Activated CD4-positive, alpha-beta T cell treated with anti-CD3 and anti-CD28 coated beads, Interleukin-2, amount 50 U/mL, for 48 hours (primary cell): ENCODE measurements at regions not wholly inside any gene's neighbourhood (a gene's known extent, or its start where the extent isn't known, plus 50 kb on each side); places are given as distances from the start of the nearest gene placed in this dataset.

ENCODE experiments used
- DNase-seq, 2 experiments: peaks; one replicate each; pipeline ENCODE4 v3.0.0-alpha.2; 2020

- DNase-seq: no peak
Observed at GRCh38 chr6:102474041-102474807, 1080.7 kb downstream of the GRIK2 start.

GRCh38 chr6:102458990-102459389 lies 1065.5 kb downstream of the GRIK2 start:
- no peak for DNase-seq

DNA sequence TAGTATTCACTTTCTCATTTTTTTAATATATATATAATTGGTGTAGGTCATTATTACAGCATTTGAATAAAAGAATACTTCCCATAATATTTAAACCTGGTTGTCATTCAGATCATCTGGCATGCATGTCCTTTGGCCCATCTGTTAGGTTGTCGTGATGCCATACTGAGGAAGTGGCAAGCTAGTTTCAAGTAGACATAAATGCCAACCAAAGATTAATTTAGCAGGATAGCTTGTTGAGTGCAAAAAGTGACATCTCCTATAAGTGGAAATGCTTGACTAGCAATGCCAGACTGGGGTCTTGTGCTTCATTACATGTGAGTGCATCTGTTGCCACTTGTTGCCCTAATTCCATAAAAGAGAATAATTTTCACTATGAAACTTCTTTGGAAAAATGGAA lies 1044.7 kb downstream of the GRIK2 start:
- no peak for DNase-seq

DNA sequence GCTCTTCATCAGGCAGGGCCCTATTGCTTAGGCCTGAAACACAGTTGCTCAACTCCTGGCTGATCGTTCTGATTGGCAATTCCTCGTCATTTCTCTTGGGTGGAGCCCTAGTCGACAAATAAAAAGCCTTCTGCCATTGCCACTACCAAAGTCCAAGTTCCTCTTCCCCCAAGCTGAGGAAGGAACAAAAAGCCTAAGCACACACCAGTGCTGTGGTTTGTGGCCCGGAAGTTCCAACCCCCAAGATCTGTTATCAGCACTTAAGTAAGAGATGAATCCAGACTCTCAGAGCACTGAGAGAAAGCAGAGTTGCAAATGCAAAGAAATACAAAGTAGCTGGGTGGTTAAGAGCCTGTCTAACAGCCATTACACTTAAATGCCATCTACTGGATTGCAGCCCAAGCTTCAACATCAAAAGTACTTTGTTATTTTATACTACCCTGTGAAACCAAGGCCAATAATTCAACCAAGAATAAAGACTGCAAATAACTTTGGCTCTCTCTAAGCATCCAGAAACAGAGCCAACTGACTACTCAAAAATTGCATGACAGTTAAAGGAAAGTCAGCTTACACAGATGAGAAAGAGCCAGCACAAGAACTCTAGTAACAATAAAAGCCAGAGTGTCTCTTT lies 1024.0 kb downstream of the GRIK2 start:
- DNase-seq: no peak

DNA sequence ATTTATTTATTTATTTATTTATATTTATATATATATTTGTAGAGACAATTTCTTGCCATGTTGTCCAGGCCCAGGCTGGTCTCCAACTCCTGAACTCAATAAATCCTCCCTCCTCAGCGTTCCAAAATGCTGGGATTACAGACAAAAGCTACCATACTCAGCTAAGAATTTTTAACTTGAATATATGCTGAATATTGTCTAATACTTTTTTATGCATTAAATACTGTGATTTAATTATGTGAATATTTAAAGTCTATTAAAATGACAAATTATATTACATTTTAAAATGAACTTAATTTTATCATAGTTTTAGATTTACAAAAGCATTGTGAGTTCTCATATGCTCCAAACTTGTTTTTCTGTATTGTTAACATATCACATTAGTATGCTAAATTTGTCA lies 1022.4 kb downstream of the GRIK2 start:
- DNase-seq: no peak

GRCh38 chr6:102411796-102412195 lies 1018.3 kb downstream of the GRIK2 start:
- no peak for DNase-seq

GRCh38 chr6:102407886-102408741 lies 1014.6 kb downstream of the GRIK2 start:
- DNase-seq: no peak

DNA sequence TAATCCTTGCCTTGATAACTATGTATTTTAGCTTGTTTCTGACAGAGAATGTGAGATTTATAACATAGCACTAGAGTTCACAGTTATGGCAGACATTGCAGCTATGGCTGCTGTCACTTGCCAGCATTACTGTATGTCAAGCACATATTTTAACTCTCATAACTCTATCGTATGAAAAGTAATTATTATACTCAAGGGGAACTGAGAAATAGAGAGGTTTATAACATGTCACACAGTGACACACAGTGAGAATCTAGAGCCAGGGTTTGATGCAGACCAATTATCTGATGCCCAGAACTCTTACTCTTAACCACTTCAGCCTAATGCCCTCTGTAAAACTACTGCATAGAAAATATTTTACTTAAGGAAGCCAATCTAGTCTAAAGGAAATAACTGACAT lies 1012.4 kb downstream of the GRIK2 start:
- DNase-seq: no peak

- DNase-seq: no peak
Observed at GRCh38 chr6:102402635-102403329, 1009.3 kb downstream of the GRIK2 start.

DNA sequence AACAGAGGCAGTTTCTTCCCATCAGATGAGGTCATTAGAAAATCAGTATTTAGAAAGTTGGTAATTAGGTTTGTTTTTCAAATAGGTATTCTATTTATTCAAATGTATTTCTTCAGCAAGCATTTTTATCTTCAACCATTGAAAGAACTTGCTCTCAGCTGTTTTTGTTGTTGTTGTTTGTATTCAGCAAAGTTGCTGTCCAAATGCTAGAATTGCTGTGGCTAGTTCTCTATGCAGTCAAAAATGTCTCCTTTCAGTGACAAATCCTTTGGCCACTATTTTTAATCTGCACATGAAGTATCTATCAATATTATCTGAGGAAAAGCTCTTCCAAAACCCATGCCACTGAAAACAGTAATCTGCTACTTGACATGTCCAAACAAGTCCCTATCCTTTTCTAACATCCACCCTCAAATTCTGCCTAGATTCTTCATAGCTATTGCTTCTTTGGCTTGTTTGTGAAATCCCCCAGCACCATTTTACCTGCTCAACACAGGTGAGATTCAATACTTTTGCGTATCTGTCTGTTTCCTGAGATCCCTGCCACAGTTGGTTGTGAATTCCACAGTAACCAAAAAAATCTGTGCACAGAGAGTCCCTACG lies 1005.4 kb downstream of the GRIK2 start:
- DNase-seq: no peak

GRCh38 chr6:102390541-102390940 lies 997.0 kb downstream of the GRIK2 start:
- DNase-seq: no peak

GRCh38 chr6:102389994-102390393 lies 996.5 kb downstream of the GRIK2 start:
- DNase-seq: no peak

GRCh38 chr6:102387326-102388033 lies 994.0 kb downstream of the GRIK2 start:
- DNase-seq: no peak

- no peak for DNase-seq
Observed at GRCh38 chr6:102381203-102381602, 987.7 kb downstream of the GRIK2 start.

DNA sequence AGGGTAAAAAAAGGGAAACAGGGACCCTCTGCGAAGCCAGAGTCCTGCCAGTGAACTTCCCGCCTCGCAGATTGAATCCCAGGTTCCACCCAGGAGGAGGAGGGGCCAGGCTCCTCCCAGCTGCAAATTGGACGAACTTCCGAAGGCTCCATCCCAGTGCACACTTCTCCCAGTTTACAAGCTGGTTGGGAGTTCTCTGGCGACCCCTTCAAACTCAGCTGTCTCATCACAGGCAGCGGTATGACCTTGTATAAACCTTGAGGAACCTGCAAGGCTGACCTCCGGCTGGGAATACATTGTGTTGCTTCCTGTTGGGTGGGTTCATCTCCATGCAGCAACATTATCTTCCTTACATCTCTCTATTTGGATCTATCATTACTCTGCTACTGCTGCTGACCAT lies 962.7 kb downstream of the GRIK2 start:
- no peak for DNase-seq

GRCh38 chr6:102355578-102355977 lies 962.1 kb downstream of the GRIK2 start:
- DNase-seq: no peak

- DNase-seq: no peak
Observed at GRCh38 chr6:102352552-102352951, 959.0 kb downstream of the GRIK2 start.

DNA sequence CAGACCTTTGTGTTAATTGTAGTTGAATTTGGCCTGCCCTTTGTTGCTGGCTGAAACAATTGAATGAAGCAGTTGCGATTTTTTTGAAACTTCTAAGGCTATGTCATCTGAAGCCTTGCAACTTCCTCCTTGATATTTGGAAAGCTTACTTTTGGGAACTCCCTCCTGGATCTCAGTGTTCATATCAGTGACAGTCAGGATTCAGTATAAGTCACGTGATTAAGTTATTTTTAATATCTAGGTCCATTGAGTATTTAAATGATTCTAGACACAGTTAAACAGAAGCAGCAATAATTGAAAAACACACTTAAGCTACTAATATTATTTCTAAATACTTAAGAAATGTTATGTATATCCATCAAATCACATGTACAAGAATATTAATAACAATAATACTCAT lies 951.3 kb downstream of the GRIK2 start:
- no peak for DNase-seq

DNA sequence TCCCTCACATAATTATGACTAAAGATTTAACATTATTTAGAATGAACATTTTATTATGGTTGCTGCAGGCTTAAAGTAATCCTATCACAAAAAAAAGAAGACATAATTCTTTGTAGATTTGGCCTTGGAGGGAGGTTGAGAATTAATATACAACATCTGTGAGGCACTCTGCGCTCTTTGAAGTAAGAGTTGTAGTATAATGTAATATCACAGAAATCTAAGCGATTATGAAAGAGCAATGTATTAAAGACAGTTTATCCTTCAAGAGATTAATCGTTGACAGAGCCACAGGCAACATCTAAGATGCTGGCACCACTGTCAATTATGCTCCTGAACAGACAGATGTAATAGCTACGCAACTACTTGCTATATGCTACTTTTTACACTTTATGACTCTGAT lies 946.8 kb downstream of the GRIK2 start:
- no peak for DNase-seq

DNA sequence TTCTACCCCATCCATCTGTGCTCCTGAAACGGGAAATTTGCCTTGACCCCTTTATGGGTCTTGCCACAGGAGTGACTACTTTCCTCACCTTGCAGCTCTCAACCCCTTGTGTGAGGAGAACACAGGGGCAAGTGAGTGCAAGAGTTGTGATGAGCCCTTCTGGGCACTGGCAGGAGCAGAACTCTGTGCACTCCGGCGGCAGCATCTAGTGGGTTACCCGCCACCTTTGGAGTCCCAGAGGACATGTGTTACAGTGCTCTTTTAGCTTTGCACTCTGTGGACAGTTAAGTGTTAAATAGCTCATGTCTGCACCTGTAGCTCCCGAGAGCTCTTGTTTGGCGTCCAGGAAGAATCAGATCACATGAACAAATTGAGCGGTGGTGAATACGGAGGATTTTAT lies 940.2 kb downstream of the GRIK2 start:
- DNase-seq: no peak

DNA sequence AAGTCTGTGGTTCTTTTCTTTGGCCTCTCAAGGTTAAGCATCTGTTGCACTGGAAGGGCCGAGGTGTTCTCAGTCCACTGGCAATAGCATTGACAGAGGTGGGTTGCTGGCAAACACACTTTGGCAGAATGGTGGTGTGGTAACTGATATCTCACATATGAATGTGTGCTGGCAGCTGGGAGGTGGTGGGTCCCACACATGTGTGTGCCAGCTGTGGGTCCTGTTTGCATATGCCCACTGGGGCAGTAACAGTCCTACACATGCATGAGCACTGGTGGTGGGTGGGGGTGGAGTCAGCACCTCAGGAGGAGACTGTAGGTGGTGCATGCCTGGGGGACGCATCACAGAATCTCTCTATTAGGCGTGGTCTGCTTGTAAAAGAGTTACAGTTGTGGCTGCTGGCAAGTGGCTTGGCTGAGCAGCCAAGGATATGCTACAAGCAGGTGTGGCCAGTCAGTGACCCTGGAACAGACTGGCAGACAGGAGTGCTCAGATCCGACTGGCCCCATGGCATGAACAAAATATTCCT lies 934.3 kb downstream of the GRIK2 start:
- no peak for DNase-seq

GRCh38 chr6:102313699-102314098 lies 920.2 kb downstream of the GRIK2 start:
- DNase-seq: no peak
